ENCODE measurements at regions not wholly inside any gene's neighbourhood (a gene's known extent, or its start where the extent isn't known, plus 50 kb on each side); places are given as distances from the start of the nearest gene placed in this dataset.

- H3K23ac ChIP-seq (ENCODE audit: insufficient read length, low read depth, low read length) = no peak overlapping the region
- no peak overlapping the region for H4K91ac ChIP-seq (ENCODE audit: insufficient read length, low read depth, low read length)
- no peaks in the 10 kb centered on the region for H3K23me2 ChIP-seq (ENCODE audit: insufficient read length, low read depth, low read length, poor library complexity, severe bottlenecking)
- H2BK5ac ChIP-seq (ENCODE audit: insufficient read length, low read length) = no peak overlapping the region
- Mint-ChIP-seq H3K9me3 (peaks cover 0 to 1% of the 10 kb centered on the region in 2 experiments; a peak in 1 of 5 replicates), H3K27ac (no peak overlapping the region), H3K4me3 (no peak overlapping the region), H3K27me3 (ENCODE audit: low read depth) (peaks cover 7% of the 10 kb centered on the region), H3K36me3 (ENCODE audit: insufficient read depth in 1 of 3, low read depth in 3 of 3) (no peaks in the 10 kb centered on the region; a peak in 1 of 7 replicates), H3K4me1 (peaks cover 4 to 6% of the 10 kb centered on the region in 2 experiments; a peak in 3 of 4 replicates)
- no peak overlapping the region for H2AK5ac ChIP-seq (ENCODE audit: insufficient read length, low read length)
- H2BK15ac ChIP-seq (ENCODE audit: low read depth, low read length) = no peak overlapping the region
- no peak overlapping the region for H3K4me2 ChIP-seq (ENCODE audit: insufficient read depth, insufficient read length, low read length)
- no peak for DNase-seq
- H3K27ac ChIP-seq (ENCODE audit: insufficient read length, low read depth, low read length) = no peak overlapping the region
- H4K20me1 ChIP-seq (ENCODE audit: control insufficient read depth, insufficient read depth, insufficient read length) = no peaks in the 10 kb centered on the region
- no peaks in the 10 kb centered on the region for H3K9me3 ChIP-seq (ENCODE audit: control insufficient read depth, low read depth, low read length)
- TF ChIP-seq, protein P1, sequence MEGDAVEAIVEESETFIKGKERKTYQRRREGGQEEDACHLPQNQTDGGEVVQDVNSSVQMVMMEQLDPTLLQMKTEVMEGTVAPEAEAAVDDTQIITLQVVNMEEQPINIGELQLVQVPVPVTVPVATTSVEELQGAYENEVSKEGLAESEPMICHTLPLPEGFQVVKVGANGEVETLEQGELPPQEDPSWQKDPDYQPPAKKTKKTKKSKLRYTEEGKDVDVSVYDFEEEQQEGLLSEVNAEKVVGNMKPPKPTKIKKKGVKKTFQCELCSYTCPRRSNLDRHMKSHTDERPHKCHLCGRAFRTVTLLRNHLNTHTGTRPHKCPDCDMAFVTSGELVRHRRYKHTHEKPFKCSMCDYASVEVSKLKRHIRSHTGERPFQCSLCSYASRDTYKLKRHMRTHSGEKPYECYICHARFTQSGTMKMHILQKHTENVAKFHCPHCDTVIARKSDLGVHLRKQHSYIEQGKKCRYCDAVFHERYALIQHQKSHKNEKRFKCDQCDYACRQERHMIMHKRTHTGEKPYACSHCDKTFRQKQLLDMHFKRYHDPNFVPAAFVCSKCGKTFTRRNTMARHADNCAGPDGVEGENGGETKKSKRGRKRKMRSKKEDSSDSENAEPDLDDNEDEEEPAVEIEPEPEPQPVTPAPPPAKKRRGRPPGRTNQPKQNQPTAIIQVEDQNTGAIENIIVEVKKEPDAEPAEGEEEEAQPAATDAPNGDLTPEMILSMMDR (conservative IDR thresholded peaks at IDR 0.05) = no peak
- no peak overlapping the region for H2BK12ac ChIP-seq (ENCODE audit: insufficient read length, low read depth, low read length)
- WGBS (ENCODE audit: extremely low coverage, insufficient read length, low lambda C conversion rate) = no CpG with 5 or more reads among the region's 13 CpGs
- no peaks in the 10 kb centered on the region for H3K79me2 ChIP-seq (ENCODE audit: insufficient read depth, low read length)
- H3K4ac ChIP-seq (ENCODE audit: low read depth, low read length) = no peak overlapping the region
- no peak overlapping the region for H4K5ac ChIP-seq (ENCODE audit: insufficient read length, low read depth, low read length)
- no peak overlapping the region for H3K9ac ChIP-seq (ENCODE audit: extremely low read depth, insufficient read length, low read length)
- no peak overlapping the region for H3K56ac ChIP-seq (ENCODE audit: insufficient read length, low read depth, low read length)
- H2AFZ ChIP-seq (ENCODE audit: low read length) = no peak overlapping the region
- H3K18ac ChIP-seq (ENCODE audit: insufficient read length, low read depth, low read length) = no peak overlapping the region
- H2BK120ac ChIP-seq (ENCODE audit: low read depth, low read length, poor library complexity, severe bottlenecking) = no peak overlapping the region
- no peak overlapping the region for H4K8ac ChIP-seq (replicated peaks; ENCODE audit: insufficient read length, low read depth, low read length)
- no peak overlapping the region for H3K14ac ChIP-seq (ENCODE audit: insufficient read depth, low read length)
- H2BK20ac ChIP-seq (ENCODE audit: low read depth, low read length, poor library complexity, severe bottlenecking) = no peak overlapping the region
- no peak overlapping the region for H3T11ph ChIP-seq (ENCODE audit: low read length)
- H3K27me3 ChIP-seq (ENCODE audit: insufficient read depth, low read length) = no peaks in the 10 kb centered on the region
- no peaks in the 10 kb centered on the region for H3K4me1 ChIP-seq (ENCODE audit: insufficient read depth, low read length)
- H3K79me1 ChIP-seq (ENCODE audit: insufficient read depth, low read depth, low read length, poor library complexity, severe bottlenecking) = no peaks in the 10 kb centered on the region
Measured at GRCh38 chr11:129723146-129723760, 92.4 kb upstream of the TMEM45B start.
